HepG2 (cell line): ENCODE measurements at regions not wholly inside any gene's neighbourhood (a gene's known extent, or its start where the extent isn't known, plus 50 kb on each side); places are given as distances from the start of the nearest gene placed in this dataset.

Source experiments
- ATAC-seq: fragments of 200-7000 bp; cut with Tn5 transposase; 3 replicates; pipeline ENCODE4 v1.9.1; 2020; ENCODE audit warnings: mild to moderate bottlenecking, moderate library complexity
- BruUV-seq: library from RNA; stranded (reverse); fragments of 400-500 nt; replicated peaks from 2 replicates; lab custom pipeline; 2021; lab: Mats Ljungman, UMichigan
- CTCF ChIA-PET: fragments of 300-600 bp; formaldehyde crosslinking; extraction: SDS; loops from one replicate; lab custom pipeline; 2021; ENCODE audit warnings: low total read pairs, inconsistent platforms, low intra/inter-chr PET ratio; lab: Yijun Ruan, JAX
- POLR2A ChIA-PET: fragments of 350-600 bp; sonication (Branson Sonifier 250); formaldehyde crosslinking; loops from one replicate; lab custom pipeline; 2020; ENCODE audit warnings: antibody characterized with exemption, inconsistent platforms; lab: Yijun Ruan, JAX
- DNase-seq: peaks from one replicate; pipeline ENCODE4 v3.0.0-alpha.2; 2015; ENCODE audit warnings: low spot score
- FAIRE-seq: peaks from 3 replicates; lab custom pipeline; 2011; peaks lifted over from hg19 to GRCh38; lab: Jason Lieb, UNC
- H2AFZ ChIP-seq: one replicate; pipeline ENCODE4 v1.6.1; 2011; ENCODE audit warnings: low read length, inconsistent platforms
- H3K27ac ChIP-seq: fragments of 300-600 bp; 3 replicates; pipeline ENCODE4 v1.8.0; 2011; ENCODE audit warnings: mixed run types, mild to moderate bottlenecking, mixed read lengths, low read length, inconsistent platforms; ENCODE audit not compliant: insufficient read depth; ENCODE audit errors: extremely low read length
- H3K27me3 ChIP-seq, 2 experiments: fragments of 200-600 bp in 1 of 2; 2 replicates in 1 of 2; 3 replicates in 1 of 2; pipeline versions ENCODE4 v1.6.0 to v1.8.0; 2011; ENCODE audit warnings: low read length in 2 of 2, mild to moderate bottlenecking in 2 of 2, moderate library complexity in 2 of 2, inconsistent platforms in 1 of 2; ENCODE audit not compliant: insufficient read depth in 2 of 2, control insufficient read depth in 1 of 2
- H3K36me3 ChIP-seq, 2 experiments: fragments of 200-600 bp in 1 of 2; replicated peaks in 1 of 2; 2 replicates in 1 of 2; 3 replicates in 1 of 2; pipeline versions ENCODE4 v1.5.1 to v1.8.0; 2011; ENCODE audit warnings: low read length in 2 of 2, inconsistent platforms in 1 of 2; ENCODE audit not compliant: insufficient read depth in 2 of 2, control insufficient read depth in 1 of 2
- H3K4me1 ChIP-seq: 2 replicates; pipeline ENCODE4 v1.5.1; 2012; ENCODE audit warnings: low read length, inconsistent platforms; ENCODE audit not compliant: insufficient read depth
- H3K4me2 ChIP-seq: 2 replicates; pipeline ENCODE4 v1.6.0; 2011; ENCODE audit warnings: low read depth, low read length, inconsistent platforms
- H3K4me3 ChIP-seq, 3 experiments: fragments of 200-600 bp in 1 of 3; sonication (generic), shearing (Covaris generic) in 1 of 3; replicated peaks in 1 of 3; 2 replicates each; pipeline ENCODE4 v1.5.1; 2011 to 2016; ENCODE audit warnings: low read length in 3 of 3, inconsistent platforms in 2 of 3, low read depth in 2 of 3, mild to moderate bottlenecking in 2 of 3, control low read depth in 1 of 3, mixed read lengths in 1 of 3; ENCODE audit not compliant: insufficient read depth in 1 of 3
- H3K79me2 ChIP-seq: one replicate; pipeline ENCODE4 v1.6.1; 2011; ENCODE audit warnings: low read length, inconsistent platforms; ENCODE audit not compliant: insufficient read depth
- H3K9ac ChIP-seq: 2 replicates; pipeline ENCODE4 v1.6.0; 2011; ENCODE audit warnings: mild to moderate bottlenecking, low read depth, low read length, inconsistent platforms; ENCODE audit not compliant: insufficient read depth
- H3K9me3 ChIP-seq: 2 replicates; pipeline ENCODE4 v1.5.1; 2012; ENCODE audit warnings: mild to moderate bottlenecking, low read length
- H4K20me1 ChIP-seq: 2 replicates; pipeline ENCODE4 v1.6.0; 2011; ENCODE audit warnings: inconsistent platforms, mild to moderate bottlenecking, low read length, moderate library complexity; ENCODE audit not compliant: insufficient read depth
- HINFP ChIP-seq: sonication (generic); formaldehyde crosslinking; IDR thresholded peaks from 2 replicates; pipeline ENCODE4 v1.4.0; 2020; ENCODE audit warnings: low read depth, mild to moderate bottlenecking, missing genetic modification reagents
- PRMT3 ChIP-seq: sonication (generic); formaldehyde crosslinking; IDR thresholded peaks from 2 replicates; pipeline ENCODE4 v1.8.1; 2022; ENCODE audit warnings: low read depth, mild to moderate bottlenecking, moderate library complexity, missing genetic modification reagents, borderline replicate concordance
- ZBTB14 ChIP-seq: sonication (generic); formaldehyde crosslinking; IDR thresholded peaks from 2 replicates; pipeline ENCODE4 v1.4.0; 2020; ENCODE audit warnings: missing genetic modification reagents
- ZBTB21 ChIP-seq: sonication (generic); formaldehyde crosslinking; IDR thresholded peaks from 2 replicates; pipeline ENCODE4 v1.4.0; 2020; ENCODE audit warnings: missing genetic modification reagents
- ZFAT ChIP-seq: sonication (generic); formaldehyde crosslinking; conservative IDR thresholded peaks from 2 replicates; pipeline ENCODE4 v1.8.1; 2023; ENCODE audit warnings: missing genetic modification reagents, inconsistent platforms
- ZNF839 ChIP-seq: sonication (generic); formaldehyde crosslinking; IDR thresholded peaks from 2 replicates; pipeline ENCODE4 v1.4.0; 2020; ENCODE audit warnings: missing genetic modification reagents, mild to moderate bottlenecking, borderline replicate concordance
- in situ Hi-C: cut with HindIII; loops from 2 replicates; pipeline ENCODE4 v1.10.0; 2017; ENCODE audit warnings: low pct_unique_long_range_greater_than_20kb; ENCODE audit not compliant: extremely low pct_ligation_motif_present
- intact Hi-C: fragments of 100-400 bp; cut with micrococcal nuclease; formaldehyde crosslinking; loops from one replicate; pipeline ENCODE4 v1.10.0; 2022; ENCODE audit not compliant: unreplicated experiment

GRCh38 chr2:138243372-138243771 is 258.2 kb upstream of the SPOPL start (continued):
- TF ChIP-seq ZBTB14 (CRISPR knock-in tag) = no peak

GRCh38 chr2:138244501-138244925 is 257.1 kb upstream of the SPOPL start:
- no peak for ATAC-seq
- ChIA-PET POLR2A (no interaction called here), CTCF (no interaction called here)
- Histone ChIP-seq H4K20me1 (no peaks in the 10 kb centered on the region), H3K4me1 (peaks cover 15% of the 10 kb centered on the region), H3K4me2 (no peak overlapping the region), H3K9ac (no peak overlapping the region), H3K79me2 (no peaks in the 10 kb centered on the region), H3K4me3 (no peak overlapping the region), H3K27ac (no peak overlapping the region), H3K27me3 (no peaks in the 10 kb centered on the region), H2AFZ (no peak overlapping the region), H3K36me3 (no peaks in the 10 kb centered on the region), H3K9me3 (no peaks in the 10 kb centered on the region)
- DNase-seq = no peak
- FAIRE-seq = no peak
- BruUV-seq = no TSS peak
- intact Hi-C loops (no loop called here), in situ Hi-C loops (no loop called here)
- no peak for TF ChIP-seq PRMT3 (CRISPR knock-in tag)
- TF ChIP-seq ZBTB21 = no peak

GRCh38 chr2:138245310-138245709 is 256.3 kb upstream of the SPOPL start:
- Histone ChIP-seq H3K4me2 (no peak overlapping the region), H3K79me2 (no peaks in the 10 kb centered on the region), H3K9ac (no peak overlapping the region), H3K27ac (no peak overlapping the region), H3K36me3 (no peaks in the 10 kb centered on the region), H3K9me3 (no peaks in the 10 kb centered on the region), H3K27me3 (no peaks in the 10 kb centered on the region), H3K4me3 (no peak overlapping the region), H3K4me1 (peaks cover 17% of the 10 kb centered on the region), H2AFZ (no peak overlapping the region), H4K20me1 (no peaks in the 10 kb centered on the region)
- ChIA-PET POLR2A (no interaction called here), CTCF (no interaction called here)
- no TSS peak for BruUV-seq
- intact Hi-C loops = no loop called here
- ATAC-seq (no peak), FAIRE-seq (no peak), DNase-seq (no peak)
- in situ Hi-C loops = no loop called here
- TF ChIP-seq ZFAT (CRISPR knock-in tag) (no peak), ZNF839 (CRISPR knock-in tag) (no peak), HINFP (CRISPR knock-in tag) (no peak)
